Left lobe of liver (tissue), 2 donors: ENCODE measurements at regions not wholly inside any gene's neighbourhood (a gene's known extent, or its start where the extent isn't known, plus 50 kb on each side); places are given as distances from the start of the nearest gene placed in this dataset.

ENCODE experiments used
- ATAC-seq: fragments of 200-7000 bp; cut with Tn5 transposase; one replicate; pipeline ENCODE4 v1.9.1; 2020; ENCODE audit warnings: mild to moderate bottlenecking, moderate library complexity
- DNase-seq: peaks from one replicate; pipeline ENCODE4 v3.0.0-alpha.2; 2020; ENCODE audit warnings: low spot score
- donor health status: DM: no; HTN: no; CAD: no; lungs with moderate emphysema.
- donor health status: DM: no; HTN: yes; CAD: no.

- no peak for DNase-seq
- ATAC-seq, result no peak
Observed at GRCh38 chr3:99458013-99458412, 180.4 kb upstream of the COL8A1 start.

GRCh38 chr3:99442599-99442998 is 195.8 kb upstream of the COL8A1 start:
- ATAC-seq, result no peak
- DNase-seq, result no peak

GRCh38 chr3:99439892-99440291 is 198.5 kb upstream of the COL8A1 start:
- ATAC-seq (no peak), DNase-seq (no peak)

- ATAC-seq (no peak), DNase-seq (no peak)
Observed at GRCh38 chr3:99434190-99434589, 204.2 kb upstream of the COL8A1 start.

GRCh38 chr3:99430348-99431134 is 207.9 kb upstream of the COL8A1 start:
- DNase-seq, result no peak
- no peak for ATAC-seq

GRCh38 chr3:99429502-99429901 is 208.9 kb upstream of the COL8A1 start:
- ATAC-seq, result no peak
- DNase-seq, result no peak

GRCh38 chr3:99425930-99426329 is 212.5 kb upstream of the COL8A1 start:
- ATAC-seq (no peak), DNase-seq (no peak)

- DNase-seq, result no peak
- no peak for ATAC-seq
Observed at GRCh38 chr3:99419116-99419515, 219.3 kb upstream of the COL8A1 start.

GRCh38 chr3:99418709-99419108 is 219.7 kb upstream of the COL8A1 start:
- DNase-seq (no peak), ATAC-seq (no peak)

GRCh38 chr3:99418209-99418635 is 220.2 kb upstream of the COL8A1 start:
- ATAC-seq (no peak), DNase-seq (no peak)

GRCh38 chr3:99413504-99413903 is 224.9 kb upstream of the COL8A1 start:
- no peak for DNase-seq
- no peak for ATAC-seq

GRCh38 chr3:99410789-99411311 is 227.5 kb upstream of the COL8A1 start:
- no peak for ATAC-seq

GRCh38 chr3:99409961-99410360 is 228.4 kb upstream of the COL8A1 start:
- DNase-seq (no peak), ATAC-seq (no peak)

More at GRCh38 chr3:99410789-99411311, 227.5 kb upstream of the COL8A1 start:
- no peak for DNase-seq

- ATAC-seq, result no peak
- DNase-seq, result no peak
Observed at GRCh38 chr3:99407257-99407656, 231.1 kb upstream of the COL8A1 start.

GRCh38 chr3:99402755-99403154 is 235.6 kb upstream of the COL8A1 start:
- DNase-seq, result no peak
- ATAC-seq, result no peak

- ATAC-seq (no peak), DNase-seq (no peak)
Observed at GRCh38 chr3:99400352-99400751, 238.0 kb upstream of the COL8A1 start.

- no peak for DNase-seq
- no peak for ATAC-seq
Observed at GRCh38 chr3:99396651-99397275, 241.6 kb upstream of the COL8A1 start.

GRCh38 chr3:99394831-99395778 is 243.3 kb upstream of the COL8A1 start:
- no peak for DNase-seq
- no peak for ATAC-seq

- ATAC-seq (no peak), DNase-seq (no peak)
Observed at GRCh38 chr3:99393961-99394360, 244.4 kb upstream of the COL8A1 start.

GRCh38 chr3:99388780-99389179 is 249.6 kb upstream of the COL8A1 start:
- ATAC-seq (no peak), DNase-seq (no peak)

GRCh38 chr3:99384596-99384995 is 253.8 kb upstream of the COL8A1 start:
- no peak for ATAC-seq
- DNase-seq, result no peak
